ENCODE measurements at regions not wholly inside any gene's neighbourhood (a gene's known extent, or its start where the extent isn't known, plus 50 kb on each side); places are given as distances from the start of the nearest gene placed in this dataset.

GRCh38 chrX:40291553-40291952 lies 193.8 kb upstream of the BCOR start:
- POLR2A ChIA-PET (ENCODE audit: unreplicated experiment), result no interaction called here
- Histone ChIP-seq H3K36me3 (ENCODE audit: low read depth) (no peaks in the 10 kb centered on the region), H3F3A (ENCODE audit: insufficient read depth, low read depth) (no peaks in the 10 kb centered on the region)

GRCh38 chrX:40290517-40290916 lies 192.8 kb upstream of the BCOR start:
- H3K4me3 ChIP-seq, result no peak overlapping the region

More at GRCh38 chrX:40291553-40291952, 193.8 kb upstream of the BCOR start:
- no peak overlapping the region for H3K4me2 ChIP-seq
- no peak overlapping the region for H2AFZ ChIP-seq
- H3K9me3 ChIP-seq (ENCODE audit: insufficient read depth, low read depth), result no peaks in the 10 kb centered on the region
- H3K27ac ChIP-seq, result no peak overlapping the region
- H3K27me3 ChIP-seq (ENCODE audit: insufficient read depth, low read depth), result no peaks in the 10 kb centered on the region
- intact Hi-C loops (cut with micrococcal nuclease; ENCODE audit: unreplicated experiment), result no loop called here
- no TSS peak for BruUV-seq (replicated peaks)
- H4K20me1 ChIP-seq (ENCODE audit: insufficient read depth), result no peaks in the 10 kb centered on the region
- no peak for TF ChIP-seq EZH2 (IDR thresholded peaks at IDR 0.05; ENCODE audit: low read depth)
- TF ChIP-seq, protein P1, sequence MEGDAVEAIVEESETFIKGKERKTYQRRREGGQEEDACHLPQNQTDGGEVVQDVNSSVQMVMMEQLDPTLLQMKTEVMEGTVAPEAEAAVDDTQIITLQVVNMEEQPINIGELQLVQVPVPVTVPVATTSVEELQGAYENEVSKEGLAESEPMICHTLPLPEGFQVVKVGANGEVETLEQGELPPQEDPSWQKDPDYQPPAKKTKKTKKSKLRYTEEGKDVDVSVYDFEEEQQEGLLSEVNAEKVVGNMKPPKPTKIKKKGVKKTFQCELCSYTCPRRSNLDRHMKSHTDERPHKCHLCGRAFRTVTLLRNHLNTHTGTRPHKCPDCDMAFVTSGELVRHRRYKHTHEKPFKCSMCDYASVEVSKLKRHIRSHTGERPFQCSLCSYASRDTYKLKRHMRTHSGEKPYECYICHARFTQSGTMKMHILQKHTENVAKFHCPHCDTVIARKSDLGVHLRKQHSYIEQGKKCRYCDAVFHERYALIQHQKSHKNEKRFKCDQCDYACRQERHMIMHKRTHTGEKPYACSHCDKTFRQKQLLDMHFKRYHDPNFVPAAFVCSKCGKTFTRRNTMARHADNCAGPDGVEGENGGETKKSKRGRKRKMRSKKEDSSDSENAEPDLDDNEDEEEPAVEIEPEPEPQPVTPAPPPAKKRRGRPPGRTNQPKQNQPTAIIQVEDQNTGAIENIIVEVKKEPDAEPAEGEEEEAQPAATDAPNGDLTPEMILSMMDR (conservative IDR thresholded peaks at IDR 0.05), result no peak
- CTCF ChIA-PET, result no interaction called here
- H3K9me2 ChIP-seq (ENCODE audit: insufficient read depth), result no peaks in the 10 kb centered on the region
- no peak for DNase-seq
- H3K4me1 ChIP-seq (replicated peaks; ENCODE audit: insufficient read depth), result no peaks in the 10 kb centered on the region
- no peak overlapping the region for H3K4me3 ChIP-seq
- H3K79me2 ChIP-seq (ENCODE audit: low read depth), result no peaks in the 10 kb centered on the region

DNA sequence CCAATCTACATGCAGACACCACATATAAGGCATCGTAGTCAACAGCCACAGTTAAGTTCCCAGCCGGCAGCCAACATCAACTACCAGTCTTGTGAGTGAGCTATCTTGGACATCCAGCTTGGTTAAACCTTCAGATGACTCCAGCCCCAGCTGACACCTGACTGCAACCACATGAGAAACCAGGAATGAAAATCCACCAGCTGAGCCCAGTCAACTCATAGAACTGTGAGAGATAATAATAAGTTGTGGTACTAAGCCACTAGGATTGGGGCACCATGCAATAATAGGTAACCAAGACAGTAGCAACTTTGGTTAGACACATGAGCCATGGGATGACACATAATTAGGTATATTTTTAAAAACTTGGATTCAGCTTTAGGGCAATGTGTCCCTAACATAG lies 188.1 kb upstream of the BCOR start:
- no peaks in the 10 kb centered on the region for H3K27me3 ChIP-seq (ENCODE audit: insufficient read depth, low read depth)
- ChIA-PET POLR2A (ENCODE audit: unreplicated experiment) (no interaction called here), CTCF (no interaction called here)
- no peak overlapping the region for H3K27ac ChIP-seq
- H3K9me3 ChIP-seq (ENCODE audit: insufficient read depth, low read depth), result no peaks in the 10 kb centered on the region
- no peaks in the 10 kb centered on the region for H3K79me2 ChIP-seq (ENCODE audit: low read depth)
- no peaks in the 10 kb centered on the region for H3K4me1 ChIP-seq (replicated peaks; ENCODE audit: insufficient read depth)
- H4K20me1 ChIP-seq (ENCODE audit: insufficient read depth), result no peaks in the 10 kb centered on the region
- H2AFZ ChIP-seq, result no peak overlapping the region
- DNase-seq, result no peak
- H3K4me3 ChIP-seq, result no peak overlapping the region
- TF ChIP-seq EZH2 (IDR thresholded peaks at IDR 0.05; ENCODE audit: low read depth), result no peak
- TF ChIP-seq, protein P1 (conservative IDR thresholded peaks at IDR 0.05), result no peak
- intact Hi-C loops (cut with micrococcal nuclease; ENCODE audit: unreplicated experiment), result no loop called here
- H3K4me2 ChIP-seq, result no peak overlapping the region
- BruUV-seq (replicated peaks), result no TSS peak
- no peaks in the 10 kb centered on the region for H3F3A ChIP-seq (ENCODE audit: insufficient read depth, low read depth)
- H3K9me2 ChIP-seq (ENCODE audit: insufficient read depth), result no peaks in the 10 kb centered on the region
- H3K36me3 ChIP-seq (ENCODE audit: low read depth), result no peaks in the 10 kb centered on the region

More at GRCh38 chrX:40290517-40290916, 192.8 kb upstream of the BCOR start:
- Histone ChIP-seq H2AFZ (no peak overlapping the region), H3K79me2 (ENCODE audit: low read depth) (no peaks in the 10 kb centered on the region), H3K9me3 (ENCODE audit: insufficient read depth, low read depth) (no peaks in the 10 kb centered on the region), H3K27ac (no peak overlapping the region), H3F3A (ENCODE audit: insufficient read depth, low read depth) (no peaks in the 10 kb centered on the region), H3K4me2 (no peak overlapping the region), H3K36me3 (ENCODE audit: low read depth) (no peaks in the 10 kb centered on the region), H4K20me1 (ENCODE audit: insufficient read depth) (no peaks in the 10 kb centered on the region), H3K9me2 (ENCODE audit: insufficient read depth) (no peaks in the 10 kb centered on the region), H3K4me1 (replicated peaks; ENCODE audit: insufficient read depth) (no peaks in the 10 kb centered on the region), H3K27me3 (ENCODE audit: insufficient read depth, low read depth) (no peaks in the 10 kb centered on the region)
- intact Hi-C loops (cut with micrococcal nuclease; ENCODE audit: unreplicated experiment), result no loop called here
- ChIA-PET CTCF (no interaction called here), POLR2A (ENCODE audit: unreplicated experiment) (no interaction called here)
- no TSS peak for BruUV-seq (replicated peaks)
- DNase-seq, result no peak
- TF ChIP-seq, protein P1 (conservative IDR thresholded peaks at IDR 0.05), result no peak
- TF ChIP-seq EZH2 (IDR thresholded peaks at IDR 0.05; ENCODE audit: low read depth), result no peak

Data from PC-9 (cell line).